ENCODE measurements at regions not wholly inside any gene's neighbourhood (a gene's known extent, or its start where the extent isn't known, plus 50 kb on each side); places are given as distances from the start of the nearest gene placed in this dataset.

DNA sequence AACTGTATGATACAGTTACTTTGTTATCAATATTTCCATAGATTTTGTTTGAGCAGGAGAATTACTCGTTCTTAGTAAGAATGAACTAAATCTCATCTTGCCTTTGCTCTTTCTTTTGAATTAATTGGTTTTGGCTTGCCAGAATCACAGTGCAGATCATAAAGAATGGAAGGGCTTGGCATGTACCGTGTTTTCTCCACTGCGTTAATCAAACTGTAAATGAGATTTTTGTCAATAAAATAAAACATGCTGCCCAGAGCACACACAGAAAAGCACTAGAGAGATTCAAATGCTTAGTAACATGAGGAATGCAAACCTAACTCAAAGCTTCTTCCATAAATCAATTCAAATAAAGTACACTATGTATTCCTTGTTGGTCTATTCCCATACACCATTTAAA is 229.6 kb upstream of the CDH2 start:
- TF ChIP-seq HOXA7 (CRISPR knock-in tag; IDR thresholded peaks at IDR 0.05) (no peak), EP300 (IDR thresholded peaks at IDR 0.05) (no peak), SMC3 (IDR thresholded peaks at IDR 0.05) (no peak), RAD21 (conservative IDR thresholded peaks at IDR 0.05 in 1 of 2, IDR thresholded peaks at IDR 0.05 in 1 of 2) (no peak), POLR2A (IDR thresholded peaks at IDR 0.05; ENCODE audit: low read length) (no peak), MAZ (IDR thresholded peaks at IDR 0.05; ENCODE audit: borderline replicate concordance, low read depth, low read length) (no peak), RNF2 (IDR thresholded peaks at IDR 0.05; ENCODE audit: borderline replicate concordance, low read depth) (no peak), JUNB (IDR thresholded peaks at IDR 0.05) (no peak), ZFP36 (IDR thresholded peaks at IDR 0.05; ENCODE audit: borderline replicate concordance, partially characterized antibody) (no peak), RFX5 (IDR thresholded peaks at IDR 0.05) (no peak), CEBPB (IDR thresholded peaks at IDR 0.05) (no peak)
- TF ChIP-seq, protein P1, sequence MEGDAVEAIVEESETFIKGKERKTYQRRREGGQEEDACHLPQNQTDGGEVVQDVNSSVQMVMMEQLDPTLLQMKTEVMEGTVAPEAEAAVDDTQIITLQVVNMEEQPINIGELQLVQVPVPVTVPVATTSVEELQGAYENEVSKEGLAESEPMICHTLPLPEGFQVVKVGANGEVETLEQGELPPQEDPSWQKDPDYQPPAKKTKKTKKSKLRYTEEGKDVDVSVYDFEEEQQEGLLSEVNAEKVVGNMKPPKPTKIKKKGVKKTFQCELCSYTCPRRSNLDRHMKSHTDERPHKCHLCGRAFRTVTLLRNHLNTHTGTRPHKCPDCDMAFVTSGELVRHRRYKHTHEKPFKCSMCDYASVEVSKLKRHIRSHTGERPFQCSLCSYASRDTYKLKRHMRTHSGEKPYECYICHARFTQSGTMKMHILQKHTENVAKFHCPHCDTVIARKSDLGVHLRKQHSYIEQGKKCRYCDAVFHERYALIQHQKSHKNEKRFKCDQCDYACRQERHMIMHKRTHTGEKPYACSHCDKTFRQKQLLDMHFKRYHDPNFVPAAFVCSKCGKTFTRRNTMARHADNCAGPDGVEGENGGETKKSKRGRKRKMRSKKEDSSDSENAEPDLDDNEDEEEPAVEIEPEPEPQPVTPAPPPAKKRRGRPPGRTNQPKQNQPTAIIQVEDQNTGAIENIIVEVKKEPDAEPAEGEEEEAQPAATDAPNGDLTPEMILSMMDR (IDR thresholded peaks at IDR 0.05) = no peak
- TF ChIP-seq, protein P2, sequence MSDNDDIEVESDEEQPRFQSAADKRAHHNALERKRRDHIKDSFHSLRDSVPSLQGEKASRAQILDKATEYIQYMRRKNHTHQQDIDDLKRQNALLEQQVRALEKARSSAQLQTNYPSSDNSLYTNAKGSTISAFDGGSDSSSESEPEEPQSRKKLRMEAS (IDR thresholded peaks at IDR 0.05) = no peak
